ENCODE measurements at regions not wholly inside any gene's neighbourhood (a gene's known extent, or its start where the extent isn't known, plus 50 kb on each side); places are given as distances from the start of the nearest gene placed in this dataset.

- Histone ChIP-seq H3K27me3 (ENCODE audit: low read depth, low read length) (no peaks in the 10 kb centered on the region), H2AFZ (ENCODE audit: low read depth, low read length) (no peak overlapping the region), H3K79me2 (ENCODE audit: low read length) (no peaks in the 10 kb centered on the region), H3K9ac (ENCODE audit: low read length) (no peak overlapping the region), H3K4me2 (ENCODE audit: low read length) (no peak overlapping the region), H3K36me3 (replicated peaks; ENCODE audit: low read depth, low read length) (no peaks in the 10 kb centered on the region), H3K9me3 (ENCODE audit: insufficient read depth, low read length) (no peaks in the 10 kb centered on the region), H3K4me3 (ENCODE audit: low read length) (no peak overlapping the region), H3K4me1 (ENCODE audit: low read length) (no peaks in the 10 kb centered on the region), H3K27ac (ENCODE audit: low read length) (no peak overlapping the region), H4K20me1 (ENCODE audit: insufficient read depth, low read length) (no peaks in the 10 kb centered on the region)
- no peak for TF ChIP-seq CTCF (IDR thresholded peaks at IDR 0.05; ENCODE audit: low read depth, low read length)
- TF ChIP-seq EZH2phosphoT487 (IDR thresholded peaks at IDR 0.05; ENCODE audit: low read depth) = no peak
Measured at GRCh38 chrX:6732101-6732500, 197.2 kb upstream of the VCX3A start.

- Histone ChIP-seq H2AFZ (ENCODE audit: low read depth, low read length) (no peak overlapping the region), H3K4me2 (ENCODE audit: low read length) (no peak overlapping the region), H3K4me1 (ENCODE audit: low read length) (no peaks in the 10 kb centered on the region), H3K27ac (ENCODE audit: low read length) (no peak overlapping the region), H3K27me3 (ENCODE audit: low read depth, low read length) (no peaks in the 10 kb centered on the region), H4K20me1 (ENCODE audit: insufficient read depth, low read length) (no peaks in the 10 kb centered on the region), H3K79me2 (ENCODE audit: low read length) (no peaks in the 10 kb centered on the region), H3K4me3 (ENCODE audit: low read length) (no peak overlapping the region), H3K36me3 (replicated peaks; ENCODE audit: low read depth, low read length) (no peaks in the 10 kb centered on the region), H3K9me3 (ENCODE audit: insufficient read depth, low read length) (no peaks in the 10 kb centered on the region), H3K9ac (ENCODE audit: low read length) (no peak overlapping the region)
- TF ChIP-seq CTCF (IDR thresholded peaks at IDR 0.05; ENCODE audit: low read depth, low read length) (no peak), EZH2phosphoT487 (IDR thresholded peaks at IDR 0.05; ENCODE audit: low read depth) (no peak)
Measured at GRCh38 chrX:6729626-6730025, 194.7 kb upstream of the VCX3A start.

- TF ChIP-seq EZH2phosphoT487 (IDR thresholded peaks at IDR 0.05; ENCODE audit: low read depth) (no peak), CTCF (IDR thresholded peaks at IDR 0.05; ENCODE audit: low read depth, low read length) (no peak)
- Histone ChIP-seq H3K4me1 (ENCODE audit: low read length) (no peaks in the 10 kb centered on the region), H4K20me1 (ENCODE audit: insufficient read depth, low read length) (no peaks in the 10 kb centered on the region), H3K27me3 (ENCODE audit: low read depth, low read length) (no peaks in the 10 kb centered on the region), H3K9ac (ENCODE audit: low read length) (no peak overlapping the region), H3K27ac (ENCODE audit: low read length) (no peak overlapping the region), H3K4me2 (ENCODE audit: low read length) (no peak overlapping the region), H2AFZ (ENCODE audit: low read depth, low read length) (no peak overlapping the region), H3K79me2 (ENCODE audit: low read length) (no peaks in the 10 kb centered on the region), H3K9me3 (ENCODE audit: insufficient read depth, low read length) (no peaks in the 10 kb centered on the region), H3K36me3 (replicated peaks; ENCODE audit: low read depth, low read length) (no peaks in the 10 kb centered on the region), H3K4me3 (ENCODE audit: low read length) (no peak overlapping the region)
Measured at GRCh38 chrX:6718766-6719165, 183.8 kb upstream of the VCX3A start.

- Histone ChIP-seq H3K9ac (ENCODE audit: low read length) (no peak overlapping the region), H4K20me1 (ENCODE audit: insufficient read depth, low read length) (no peaks in the 10 kb centered on the region), H3K27me3 (ENCODE audit: low read depth, low read length) (no peaks in the 10 kb centered on the region), H2AFZ (ENCODE audit: low read depth, low read length) (no peak overlapping the region), H3K4me1 (ENCODE audit: low read length) (no peaks in the 10 kb centered on the region), H3K79me2 (ENCODE audit: low read length) (no peaks in the 10 kb centered on the region), H3K9me3 (ENCODE audit: insufficient read depth, low read length) (no peaks in the 10 kb centered on the region), H3K4me3 (ENCODE audit: low read length) (no peak overlapping the region), H3K4me2 (ENCODE audit: low read length) (no peak overlapping the region), H3K27ac (ENCODE audit: low read length) (no peak overlapping the region), H3K36me3 (replicated peaks; ENCODE audit: low read depth, low read length) (no peaks in the 10 kb centered on the region)
- TF ChIP-seq EZH2phosphoT487 (IDR thresholded peaks at IDR 0.05; ENCODE audit: low read depth) (no peak), CTCF (IDR thresholded peaks at IDR 0.05; ENCODE audit: low read depth, low read length) (no peak)
Measured at GRCh38 chrX:6708676-6709380, 173.9 kb upstream of the VCX3A start.
